Breast epithelium (tissue), 3 donors: ENCODE measurements at regions not wholly inside any gene's neighbourhood (a gene's known extent, or its start where the extent isn't known, plus 50 kb on each side); places are given as distances from the start of the nearest gene placed in this dataset.

Experiments
- POLR2A ChIP-seq: fragments of 450-650 bp; IDR thresholded peaks from one replicate; pipeline ENCODE4 v1.6.1; 2016; ENCODE audit warnings: antibody characterized with exemption, mild to moderate bottlenecking, moderate library complexity
- POLR2AphosphoS5 ChIP-seq, 3 donors: sonication (generic); formaldehyde crosslinking; IDR thresholded peaks; one replicate each; pipeline ENCODE4 v1.6.1; 2017; ENCODE audit warnings: antibody characterized with exemption in 3 of 3
- TF ChIP-seq, protein P1 (sequence below), 3 donors: fragments of 450-650 bp; IDR thresholded peaks; one replicate each; pipeline ENCODE4 v1.5.1; 2016 to 2017; ENCODE audit warnings: antibody characterized with exemption in 3 of 3, mild to moderate bottlenecking in 3 of 3, moderate library complexity in 3 of 3

DNA sequence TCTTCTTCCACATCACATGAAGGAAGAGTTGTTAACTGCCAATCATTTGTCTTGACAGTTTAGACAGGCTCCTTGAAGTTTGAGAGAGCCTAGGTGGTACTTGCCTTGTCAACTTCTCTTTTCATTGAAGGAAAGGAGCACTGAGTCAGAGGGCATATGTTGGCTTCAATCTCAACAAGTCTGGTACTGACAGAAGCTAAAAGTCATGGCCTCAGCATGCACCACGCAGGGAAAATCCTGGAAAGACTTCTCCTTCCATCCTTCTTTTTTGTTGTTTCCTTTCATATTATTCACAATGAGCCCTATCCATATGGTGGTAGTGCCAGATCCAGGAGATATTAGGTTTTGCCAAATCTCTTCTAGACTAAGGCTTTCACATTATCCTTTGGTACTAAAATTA is 1272.5 kb downstream of the ROBO1 start:
- TF ChIP-seq POLR2A (no peak), POLR2AphosphoS5 (IDR thresholded peaks at IDR 0.05) (no peak)
- TF ChIP-seq, protein P1, sequence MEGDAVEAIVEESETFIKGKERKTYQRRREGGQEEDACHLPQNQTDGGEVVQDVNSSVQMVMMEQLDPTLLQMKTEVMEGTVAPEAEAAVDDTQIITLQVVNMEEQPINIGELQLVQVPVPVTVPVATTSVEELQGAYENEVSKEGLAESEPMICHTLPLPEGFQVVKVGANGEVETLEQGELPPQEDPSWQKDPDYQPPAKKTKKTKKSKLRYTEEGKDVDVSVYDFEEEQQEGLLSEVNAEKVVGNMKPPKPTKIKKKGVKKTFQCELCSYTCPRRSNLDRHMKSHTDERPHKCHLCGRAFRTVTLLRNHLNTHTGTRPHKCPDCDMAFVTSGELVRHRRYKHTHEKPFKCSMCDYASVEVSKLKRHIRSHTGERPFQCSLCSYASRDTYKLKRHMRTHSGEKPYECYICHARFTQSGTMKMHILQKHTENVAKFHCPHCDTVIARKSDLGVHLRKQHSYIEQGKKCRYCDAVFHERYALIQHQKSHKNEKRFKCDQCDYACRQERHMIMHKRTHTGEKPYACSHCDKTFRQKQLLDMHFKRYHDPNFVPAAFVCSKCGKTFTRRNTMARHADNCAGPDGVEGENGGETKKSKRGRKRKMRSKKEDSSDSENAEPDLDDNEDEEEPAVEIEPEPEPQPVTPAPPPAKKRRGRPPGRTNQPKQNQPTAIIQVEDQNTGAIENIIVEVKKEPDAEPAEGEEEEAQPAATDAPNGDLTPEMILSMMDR (IDR thresholded peaks at IDR 0.05) = no peak
